ENCODE measurements at regions not wholly inside any gene's neighbourhood (a gene's known extent, or its start where the extent isn't known, plus 50 kb on each side); places are given as distances from the start of the nearest gene placed in this dataset.

GRCh38 chr9:108568093-108568492 lies 287.7 kb downstream of the ACTL7B start:
- TF ChIP-seq, protein P1, sequence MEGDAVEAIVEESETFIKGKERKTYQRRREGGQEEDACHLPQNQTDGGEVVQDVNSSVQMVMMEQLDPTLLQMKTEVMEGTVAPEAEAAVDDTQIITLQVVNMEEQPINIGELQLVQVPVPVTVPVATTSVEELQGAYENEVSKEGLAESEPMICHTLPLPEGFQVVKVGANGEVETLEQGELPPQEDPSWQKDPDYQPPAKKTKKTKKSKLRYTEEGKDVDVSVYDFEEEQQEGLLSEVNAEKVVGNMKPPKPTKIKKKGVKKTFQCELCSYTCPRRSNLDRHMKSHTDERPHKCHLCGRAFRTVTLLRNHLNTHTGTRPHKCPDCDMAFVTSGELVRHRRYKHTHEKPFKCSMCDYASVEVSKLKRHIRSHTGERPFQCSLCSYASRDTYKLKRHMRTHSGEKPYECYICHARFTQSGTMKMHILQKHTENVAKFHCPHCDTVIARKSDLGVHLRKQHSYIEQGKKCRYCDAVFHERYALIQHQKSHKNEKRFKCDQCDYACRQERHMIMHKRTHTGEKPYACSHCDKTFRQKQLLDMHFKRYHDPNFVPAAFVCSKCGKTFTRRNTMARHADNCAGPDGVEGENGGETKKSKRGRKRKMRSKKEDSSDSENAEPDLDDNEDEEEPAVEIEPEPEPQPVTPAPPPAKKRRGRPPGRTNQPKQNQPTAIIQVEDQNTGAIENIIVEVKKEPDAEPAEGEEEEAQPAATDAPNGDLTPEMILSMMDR (IDR thresholded peaks at IDR 0.05 in 2 of 3, conservative IDR thresholded peaks at IDR 0.05 in 1 of 3; ENCODE audit: borderline replicate concordance in 1 of 3, insufficient read depth in 1 of 3, low read depth in 2 of 3, low read length in 2 of 3) = no peak
- TF ChIP-seq FOSL1 (IDR thresholded peaks at IDR 0.05; ENCODE audit: low read depth) = no peak
- no peak for TF ChIP-seq CEBPB (IDR thresholded peaks at IDR 0.05; ENCODE audit: low read depth)
- no peak for TF ChIP-seq EGR1 (IDR thresholded peaks at IDR 0.05; ENCODE audit: low read depth)
- no peak for TF ChIP-seq RAD21 (IDR thresholded peaks at IDR 0.05; ENCODE audit: low read depth)
- TF ChIP-seq, protein P2, sequence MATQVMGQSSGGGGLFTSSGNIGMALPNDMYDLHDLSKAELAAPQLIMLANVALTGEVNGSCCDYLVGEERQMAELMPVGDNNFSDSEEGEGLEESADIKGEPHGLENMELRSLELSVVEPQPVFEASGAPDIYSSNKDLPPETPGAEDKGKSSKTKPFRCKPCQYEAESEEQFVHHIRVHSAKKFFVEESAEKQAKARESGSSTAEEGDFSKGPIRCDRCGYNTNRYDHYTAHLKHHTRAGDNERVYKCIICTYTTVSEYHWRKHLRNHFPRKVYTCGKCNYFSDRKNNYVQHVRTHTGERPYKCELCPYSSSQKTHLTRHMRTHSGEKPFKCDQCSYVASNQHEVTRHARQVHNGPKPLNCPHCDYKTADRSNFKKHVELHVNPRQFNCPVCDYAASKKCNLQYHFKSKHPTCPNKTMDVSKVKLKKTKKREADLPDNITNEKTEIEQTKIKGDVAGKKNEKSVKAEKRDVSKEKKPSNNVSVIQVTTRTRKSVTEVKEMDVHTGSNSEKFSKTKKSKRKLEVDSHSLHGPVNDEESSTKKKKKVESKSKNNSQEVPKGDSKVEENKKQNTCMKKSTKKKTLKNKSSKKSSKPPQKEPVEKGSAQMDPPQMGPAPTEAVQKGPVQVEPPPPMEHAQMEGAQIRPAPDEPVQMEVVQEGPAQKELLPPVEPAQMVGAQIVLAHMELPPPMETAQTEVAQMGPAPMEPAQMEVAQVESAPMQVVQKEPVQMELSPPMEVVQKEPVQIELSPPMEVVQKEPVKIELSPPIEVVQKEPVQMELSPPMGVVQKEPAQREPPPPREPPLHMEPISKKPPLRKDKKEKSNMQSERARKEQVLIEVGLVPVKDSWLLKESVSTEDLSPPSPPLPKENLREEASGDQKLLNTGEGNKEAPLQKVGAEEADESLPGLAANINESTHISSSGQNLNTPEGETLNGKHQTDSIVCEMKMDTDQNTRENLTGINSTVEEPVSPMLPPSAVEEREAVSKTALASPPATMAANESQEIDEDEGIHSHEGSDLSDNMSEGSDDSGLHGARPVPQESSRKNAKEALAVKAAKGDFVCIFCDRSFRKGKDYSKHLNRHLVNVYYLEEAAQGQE (IDR thresholded peaks at IDR 0.05; ENCODE audit: low read depth) = no peak
- TF ChIP-seq POLR2AphosphoS5 (IDR thresholded peaks at IDR 0.05; ENCODE audit: low read depth, low read length) = no peak
- no peak for TF ChIP-seq CBX3 (IDR thresholded peaks at IDR 0.05; ENCODE audit: low read depth)
- no peak for TF ChIP-seq POLR2A (IDR thresholded peaks at IDR 0.05; ENCODE audit: borderline replicate concordance, extremely low read depth, insufficient read depth, insufficient read length)

All from HCT116 (cell line).